Limb (tissue), 2 donors: ENCODE measurements at regions not wholly inside any gene's neighbourhood (a gene's known extent, or its start where the extent isn't known, plus 50 kb on each side); places are given as distances from the start of the nearest gene placed in this dataset.
"Not testable (repeated sequence)": the region's sequence is repeated elsewhere in the genome, so short reads cannot be mapped to it uniquely, and the experiment has no call there.

ENCODE experiments used
- DNase-seq, 2 donors: peaks; one replicate each; pipeline ENCODE4 v3.0.0-alpha.2; 2016; ENCODE audit errors: extremely low spot score in 2 of 2

GRCh38 chr13:66154354-66154753 is 1075.8 kb downstream of the PCDH9 start:
- no peak for DNase-seq

DNA sequence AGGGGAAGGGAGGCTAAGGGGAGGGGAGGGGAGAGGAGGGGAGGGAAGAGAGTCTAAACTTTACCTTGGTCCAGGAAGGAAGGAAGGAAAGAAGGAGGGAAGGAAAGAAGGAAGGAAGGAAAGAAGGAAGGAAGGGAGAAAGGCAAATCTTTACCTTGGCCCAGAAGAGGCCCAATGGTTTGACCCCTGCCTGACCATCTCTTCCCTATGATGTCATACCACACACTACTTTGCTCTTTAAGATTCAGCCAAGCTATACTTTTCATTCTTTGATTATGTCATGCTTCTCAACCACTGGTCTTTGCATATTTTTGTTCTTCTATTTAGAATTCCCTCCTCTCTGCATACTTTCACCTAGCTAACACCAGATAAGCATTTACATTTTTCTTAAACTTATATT is 1077.5 kb downstream of the PCDH9 start:
- DNase-seq: no peak

- DNase-seq: not testable (repeated sequence)
Measured at GRCh38 chr13:66144357-66144756, 1085.8 kb downstream of the PCDH9 start.

DNA sequence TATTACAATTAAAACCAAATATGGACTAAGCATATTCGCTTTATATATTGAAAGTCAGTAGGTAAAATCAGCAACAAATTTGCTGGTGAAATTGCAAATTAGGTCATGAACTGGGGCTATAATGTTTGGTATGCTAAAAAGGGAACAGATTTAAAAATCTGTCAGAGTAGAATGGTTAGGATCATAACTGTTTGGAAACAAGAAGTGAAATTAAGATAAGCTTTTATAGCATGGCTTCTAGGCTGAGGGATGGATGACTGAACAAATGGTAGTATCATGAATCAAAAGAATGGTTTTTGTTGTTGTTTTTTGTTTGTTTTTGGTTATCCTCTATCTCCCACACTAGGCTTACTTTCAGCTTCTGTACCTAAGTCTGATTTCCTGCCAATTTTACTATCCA is 1090.4 kb downstream of the PCDH9 start:
- DNase-seq: no peak

DNA sequence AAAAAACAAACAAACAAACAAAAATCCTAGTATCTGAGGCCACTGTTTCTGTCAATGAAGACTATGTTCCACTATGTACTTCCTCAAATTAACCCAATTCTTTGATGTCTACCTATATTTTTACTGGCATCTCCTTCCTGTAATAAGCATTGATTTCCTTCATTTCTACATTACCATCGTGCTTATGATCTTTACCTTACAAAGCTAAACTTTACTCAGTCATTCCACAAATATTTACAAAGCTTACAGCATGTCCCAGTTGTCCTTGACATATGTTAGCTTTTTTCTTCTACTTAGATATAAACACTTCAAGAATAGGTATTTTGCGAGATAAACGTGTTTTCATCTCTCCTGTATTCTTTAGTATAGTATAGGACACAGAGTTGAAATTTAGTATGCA is 1090.9 kb downstream of the PCDH9 start:
- no peak for DNase-seq

DNA sequence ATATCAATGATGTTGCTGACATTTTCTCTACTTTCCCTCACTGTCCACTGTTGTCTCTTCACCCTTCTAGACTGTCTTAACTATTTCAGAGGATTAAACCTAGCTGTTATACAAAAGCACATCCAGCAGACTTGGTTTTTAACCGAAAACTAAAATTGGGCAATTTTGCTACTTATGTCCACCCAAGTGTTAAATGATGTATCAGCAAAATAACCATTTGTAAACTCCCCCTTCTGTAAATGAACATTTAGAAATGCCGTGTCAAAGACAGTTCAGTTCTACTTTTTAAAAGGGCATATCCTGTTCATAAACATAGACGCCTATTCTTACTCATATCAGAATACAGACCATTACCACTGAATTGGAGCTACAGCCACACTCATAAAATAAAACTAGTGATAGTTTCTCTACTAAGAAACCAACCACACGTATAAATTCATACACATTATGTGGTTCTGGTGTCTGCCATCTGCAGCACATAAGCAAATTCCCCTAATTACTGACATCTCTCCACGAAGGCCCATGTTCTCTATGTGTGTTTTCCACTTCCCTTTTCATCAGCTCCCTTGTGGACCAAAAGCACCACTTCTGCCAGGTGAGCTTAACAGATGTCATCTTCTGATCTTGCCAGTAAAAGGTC is 1091.8 kb downstream of the PCDH9 start:
- no peak for DNase-seq

DNA sequence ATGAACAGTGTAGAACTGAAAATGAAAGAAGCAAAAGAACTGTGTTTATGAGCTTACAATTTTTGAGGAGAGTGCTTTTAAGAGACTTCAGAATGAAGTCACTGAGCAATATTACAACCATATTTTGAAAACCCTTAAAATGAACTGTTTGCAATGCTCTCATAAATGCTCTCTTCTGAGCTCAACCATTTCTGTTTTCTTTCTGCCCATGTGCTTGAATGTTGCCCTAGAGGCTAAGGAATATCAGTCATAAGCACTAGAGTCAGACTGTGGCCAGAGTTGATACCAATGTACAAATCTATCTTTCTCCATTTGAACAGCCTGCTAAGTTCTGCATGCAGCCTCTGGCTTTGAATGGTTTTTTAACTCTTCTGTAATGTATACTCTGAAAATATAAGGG is 1092.8 kb downstream of the PCDH9 start:
- no peak for DNase-seq

GRCh38 chr13:66128692-66129269 is 1101.4 kb downstream of the PCDH9 start:
- DNase-seq: no peak

- DNase-seq: no peak
Measured at GRCh38 chr13:66128201-66128600, 1101.9 kb downstream of the PCDH9 start.

DNA sequence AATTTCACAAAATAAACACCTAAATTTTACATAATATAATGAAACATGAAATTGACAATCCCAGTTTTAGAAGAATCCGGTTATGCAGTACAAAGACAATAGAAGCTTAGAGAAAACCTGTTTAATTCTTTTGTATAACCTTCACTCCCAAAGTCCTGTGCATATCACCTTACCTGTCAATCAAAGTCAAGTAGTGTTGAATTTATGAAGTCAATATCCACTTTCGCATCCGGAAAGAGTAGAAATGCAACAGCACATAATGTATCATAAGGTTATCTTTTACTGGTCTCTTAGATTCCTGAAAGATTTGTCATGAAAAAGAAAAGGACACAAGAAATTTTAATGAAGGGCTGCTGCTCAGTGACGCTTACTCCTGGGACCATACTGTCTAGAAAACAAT is 1112.6 kb downstream of the PCDH9 start:
- no peak for DNase-seq

DNA sequence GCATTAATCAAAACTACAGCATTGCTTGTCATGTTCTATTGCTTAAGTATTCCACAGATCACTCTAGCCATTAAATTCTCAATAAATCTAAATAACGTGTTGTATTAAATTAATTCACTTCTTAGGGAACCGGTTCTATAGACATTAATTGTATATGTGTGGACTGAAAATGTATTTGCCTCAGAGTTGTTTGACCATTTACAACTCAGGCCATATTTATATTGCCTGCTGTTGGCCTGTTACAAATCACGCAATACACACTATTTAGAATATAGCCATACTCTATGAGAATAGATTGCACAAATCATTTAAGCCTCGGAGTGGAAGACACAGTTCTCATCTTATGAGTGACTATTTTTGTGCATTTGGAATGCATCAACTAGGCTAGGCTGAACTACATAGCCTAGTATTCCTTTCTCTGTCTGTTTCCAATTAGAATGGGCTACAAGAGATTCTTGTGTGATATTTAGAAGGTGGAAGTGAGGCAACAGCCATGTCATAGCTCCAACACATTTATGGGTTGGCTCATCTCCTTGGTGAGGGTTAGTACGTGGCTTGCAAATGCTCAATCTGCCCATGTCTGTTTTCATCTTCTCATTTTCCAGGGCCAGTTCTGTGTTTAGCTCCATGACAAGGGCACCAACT is 1116.1 kb downstream of the PCDH9 start:
- no peak for DNase-seq

DNA sequence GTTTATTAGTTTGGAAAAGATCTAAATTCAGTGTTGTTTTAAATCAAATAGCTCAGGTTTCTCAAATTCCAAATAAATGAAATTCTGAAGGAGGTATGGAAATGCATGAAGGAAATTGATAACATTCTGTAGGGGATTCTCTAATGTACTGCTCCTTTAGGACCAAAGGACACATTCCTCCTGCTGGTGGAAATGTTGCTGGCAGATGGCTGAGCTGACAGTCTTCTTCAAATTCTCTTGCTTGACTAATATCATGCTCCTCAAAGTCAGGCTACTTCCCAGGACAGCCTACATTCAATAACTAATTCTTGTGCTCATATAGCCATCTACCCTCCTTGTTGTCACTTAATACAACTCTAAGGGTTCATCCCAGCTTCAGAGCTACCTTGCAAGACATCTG is 1118.5 kb downstream of the PCDH9 start:
- DNase-seq: no peak

DNA sequence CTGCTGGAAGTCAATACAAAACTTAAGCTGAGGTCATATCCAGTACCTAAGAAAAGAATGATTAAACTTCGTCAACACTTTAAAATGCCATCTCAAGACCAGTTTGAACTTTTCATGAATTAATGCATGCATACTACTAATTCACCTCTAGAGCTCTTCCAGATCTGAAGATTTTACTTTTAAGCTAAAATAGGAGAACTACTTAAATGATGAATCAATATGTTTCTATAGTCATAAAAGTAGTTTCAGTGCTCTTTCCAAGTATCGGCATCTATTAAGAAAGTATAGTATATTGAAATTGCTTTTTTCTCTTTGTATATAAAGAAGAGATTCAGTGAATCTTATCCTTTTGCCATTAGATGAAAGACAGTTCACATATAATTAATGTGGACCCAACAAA is 1123.9 kb downstream of the PCDH9 start:
- no peak for DNase-seq

GRCh38 chr13:66102864-66103263 is 1127.3 kb downstream of the PCDH9 start:
- no peak for DNase-seq

DNA sequence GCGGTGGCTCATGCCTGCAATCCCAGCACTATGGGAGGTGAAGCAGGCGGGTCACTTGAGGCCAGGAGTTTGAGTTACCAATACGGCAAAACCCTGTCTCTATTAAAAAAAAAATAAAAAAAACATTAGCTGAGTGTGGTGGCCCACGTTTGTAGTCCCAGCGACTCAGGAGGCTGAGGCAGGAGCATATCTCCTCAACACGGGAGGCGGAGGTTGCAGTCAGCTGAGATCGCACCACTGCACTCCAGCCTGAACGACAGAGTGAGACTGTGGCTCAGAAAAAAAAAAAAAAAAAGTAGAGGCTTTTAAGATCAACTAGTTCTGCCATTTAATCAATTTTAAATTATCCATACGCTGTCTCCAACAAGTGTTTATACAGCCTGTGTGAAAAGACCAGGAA is 1130.3 kb downstream of the PCDH9 start:
- no peak for DNase-seq

DNA sequence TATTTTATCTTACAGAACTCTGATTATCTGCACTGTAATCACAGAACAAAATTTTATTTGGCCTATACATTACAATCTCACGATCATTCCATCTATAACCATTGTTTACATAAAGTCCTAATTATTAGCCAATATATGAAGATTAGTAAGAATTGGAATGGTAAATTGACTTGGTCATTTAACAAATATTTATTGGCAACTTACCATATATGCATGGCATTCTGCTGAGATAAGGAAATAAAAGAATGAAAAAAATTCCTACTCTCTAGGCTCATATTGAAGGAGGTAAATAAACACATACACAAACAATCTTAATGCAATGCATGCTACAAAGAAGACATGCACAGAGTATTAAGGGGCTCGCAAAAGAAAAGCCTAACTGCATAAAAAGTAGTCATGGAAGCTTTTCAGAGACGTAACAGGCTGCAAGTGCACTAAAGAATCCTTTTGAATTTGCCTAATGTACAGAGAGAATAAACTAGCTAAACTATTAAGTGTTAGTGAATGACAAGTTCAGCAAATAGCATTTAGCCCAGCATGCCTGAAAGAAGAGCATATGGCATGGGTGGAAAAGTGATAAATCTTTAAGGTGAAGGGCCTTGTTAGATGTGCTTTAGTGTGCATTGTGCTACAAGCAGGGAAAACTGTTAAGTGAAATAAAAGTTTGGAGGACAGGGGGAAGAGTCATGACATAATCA is 1131.1 kb downstream of the PCDH9 start:
- no peak for DNase-seq

- DNase-seq: no peak
Measured at GRCh38 chr13:66089711-66090110, 1140.4 kb downstream of the PCDH9 start.

DNA sequence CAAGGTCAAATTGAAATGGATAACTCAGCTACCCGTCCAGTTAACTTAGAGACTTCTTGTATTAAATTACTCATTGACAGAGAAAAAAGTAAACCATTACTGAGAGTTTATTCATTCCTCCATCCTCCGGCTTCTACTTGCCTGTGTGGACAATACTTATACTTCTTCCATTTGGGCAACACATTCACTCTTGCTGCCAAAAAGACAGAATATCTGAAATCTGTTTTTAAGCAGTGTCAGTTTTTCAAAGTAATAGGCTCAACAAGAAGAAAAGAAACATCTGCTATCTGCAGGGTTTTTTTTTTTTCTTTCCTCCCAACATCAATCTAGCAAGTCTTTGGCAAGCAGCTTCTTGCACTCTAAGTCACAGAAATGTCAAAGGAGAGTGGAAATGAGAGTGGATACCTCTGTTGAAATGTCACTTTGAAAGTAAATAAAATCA is 1142.8 kb downstream of the PCDH9 start:
- DNase-seq: no peak

DNA sequence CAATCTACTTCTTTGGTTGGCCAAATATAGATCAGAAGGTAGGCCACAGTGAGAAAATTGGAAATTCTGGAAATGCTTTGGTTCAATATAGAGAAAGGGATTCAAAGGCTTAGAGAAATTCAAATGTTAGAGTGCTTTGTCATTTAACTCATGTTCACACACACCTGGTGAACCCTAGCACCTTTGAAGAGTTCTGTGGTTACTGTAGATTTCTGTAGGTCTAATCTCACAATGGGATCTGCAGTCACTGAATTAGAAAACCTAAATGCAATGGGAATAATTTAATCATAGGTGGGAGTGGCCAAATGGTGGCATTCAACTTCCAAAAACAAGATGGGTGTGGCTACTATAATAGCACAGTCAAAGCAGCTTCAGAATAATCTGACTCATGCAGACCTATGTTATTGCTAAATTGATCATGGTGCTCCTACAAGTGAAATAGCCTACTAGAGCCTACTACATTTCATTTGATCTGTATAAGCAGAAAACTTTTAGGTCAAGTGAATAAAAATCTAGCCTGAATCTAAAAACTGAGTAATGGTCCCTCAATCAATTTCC is 1152.9 kb downstream of the PCDH9 start:
- no peak for DNase-seq

DNA sequence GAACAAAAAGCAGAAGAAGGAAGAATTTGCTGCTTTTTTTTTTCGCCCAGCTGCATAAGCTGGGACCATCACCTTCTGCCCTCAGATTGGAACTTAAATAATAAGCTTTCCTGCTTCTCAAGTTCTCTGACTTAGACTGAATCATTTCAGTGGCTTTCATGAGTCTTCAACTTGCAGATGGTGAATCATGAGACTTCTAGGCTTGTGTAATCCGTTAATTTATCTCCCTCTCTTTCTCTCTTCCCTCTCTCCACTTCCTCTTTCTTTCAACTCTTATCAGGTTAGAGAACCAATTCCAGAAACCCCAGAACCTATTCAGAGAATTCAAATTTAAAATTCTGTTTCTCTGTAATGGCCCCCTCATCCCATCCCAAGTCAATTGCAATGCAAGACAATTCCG is 1153.7 kb downstream of the PCDH9 start:
- no peak for DNase-seq

DNA sequence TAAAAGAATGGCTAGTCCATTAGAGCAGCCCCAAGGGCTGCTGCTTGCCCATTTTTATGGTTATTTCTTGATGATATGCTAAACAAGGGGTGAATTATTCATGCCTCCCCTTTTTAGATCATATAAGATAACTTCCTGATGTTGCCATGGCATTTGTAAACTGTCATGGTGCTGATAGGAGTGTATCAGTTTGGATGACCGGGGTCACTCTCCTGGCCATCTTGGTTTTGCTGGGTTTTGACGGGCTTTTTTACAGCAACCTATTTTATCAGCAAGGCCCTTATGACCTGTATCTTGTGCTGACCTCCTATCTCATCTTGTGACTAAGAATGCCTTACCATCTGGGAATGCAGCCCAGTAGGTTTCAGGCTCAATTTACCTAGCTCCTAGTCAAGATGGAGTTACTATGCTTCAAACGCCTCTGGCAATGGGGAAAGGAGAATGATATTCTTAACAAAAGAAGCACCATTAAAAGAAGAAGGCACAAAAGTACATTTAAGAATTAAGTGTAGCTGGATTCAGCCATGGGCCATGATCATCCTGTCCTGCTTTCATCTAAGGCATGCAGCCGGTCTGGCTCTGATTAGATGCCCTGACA is 1156.0 kb downstream of the PCDH9 start:
- DNase-seq: no peak

DNA sequence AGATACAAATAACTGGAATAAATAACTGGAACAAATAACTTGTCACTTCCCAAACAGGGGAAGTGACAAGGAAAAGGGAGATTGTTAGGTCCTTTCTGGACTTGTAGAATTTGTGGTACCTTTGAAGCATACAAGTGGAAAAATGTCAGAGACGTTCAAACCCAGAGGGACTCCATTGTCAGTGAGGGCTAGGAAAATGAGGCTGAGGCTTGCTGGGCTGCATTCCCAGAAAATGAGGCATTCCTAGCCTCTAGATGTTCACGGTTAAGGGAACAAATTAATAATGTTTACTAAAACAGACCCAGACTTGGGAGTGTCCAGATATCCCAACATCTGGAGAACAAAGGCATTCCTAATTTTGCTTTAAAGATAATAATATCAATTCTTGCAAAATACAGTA is 1158.0 kb downstream of the PCDH9 start:
- not testable (repeated sequence) for DNase-seq
